ENCODE measurements at regions not wholly inside any gene's neighbourhood (a gene's known extent, or its start where the extent isn't known, plus 50 kb on each side); places are given as distances from the start of the nearest gene placed in this dataset.

DNA sequence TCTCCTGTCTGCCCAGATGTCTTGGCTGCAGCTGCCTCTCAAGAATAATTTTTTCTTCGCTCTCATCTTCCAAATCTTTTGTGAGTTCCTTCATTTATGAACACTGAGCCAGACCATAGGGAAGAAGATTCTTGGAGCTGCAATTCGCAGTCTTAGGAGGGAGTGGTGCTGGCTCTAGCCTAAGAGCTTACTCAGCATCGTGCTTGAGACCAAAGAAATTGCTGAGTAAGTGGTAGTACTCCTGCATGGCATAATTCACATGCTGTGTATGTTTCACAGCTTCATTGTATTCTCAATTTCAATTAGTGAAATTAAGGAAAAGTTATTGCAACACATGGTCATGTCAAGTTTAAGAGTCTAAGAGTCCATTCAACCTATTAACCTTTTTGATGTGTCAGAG is 771.7 kb downstream of the ADCYAP1 start:
- no peaks in the 10 kb centered on the region for H3K4me1 Mint-ChIP-seq (ENCODE audit: unreplicated experiment)
- no peaks in the 10 kb centered on the region for H3K36me3 Mint-ChIP-seq (ENCODE audit: low read depth, unreplicated experiment)
- no peak overlapping the region for H3K4me3 Mint-ChIP-seq (ENCODE audit: unreplicated experiment)
- H3K9me3 Mint-ChIP-seq (ENCODE audit: unreplicated experiment), result no peaks in the 10 kb centered on the region
- H3K27ac Mint-ChIP-seq (ENCODE audit: unreplicated experiment), result no peak overlapping the region
- no peak for DNase-seq (ENCODE audit: low spot score)
- no peaks in the 10 kb centered on the region for H3K27me3 Mint-ChIP-seq (ENCODE audit: unreplicated experiment)
- TF ChIP-seq, protein P1, sequence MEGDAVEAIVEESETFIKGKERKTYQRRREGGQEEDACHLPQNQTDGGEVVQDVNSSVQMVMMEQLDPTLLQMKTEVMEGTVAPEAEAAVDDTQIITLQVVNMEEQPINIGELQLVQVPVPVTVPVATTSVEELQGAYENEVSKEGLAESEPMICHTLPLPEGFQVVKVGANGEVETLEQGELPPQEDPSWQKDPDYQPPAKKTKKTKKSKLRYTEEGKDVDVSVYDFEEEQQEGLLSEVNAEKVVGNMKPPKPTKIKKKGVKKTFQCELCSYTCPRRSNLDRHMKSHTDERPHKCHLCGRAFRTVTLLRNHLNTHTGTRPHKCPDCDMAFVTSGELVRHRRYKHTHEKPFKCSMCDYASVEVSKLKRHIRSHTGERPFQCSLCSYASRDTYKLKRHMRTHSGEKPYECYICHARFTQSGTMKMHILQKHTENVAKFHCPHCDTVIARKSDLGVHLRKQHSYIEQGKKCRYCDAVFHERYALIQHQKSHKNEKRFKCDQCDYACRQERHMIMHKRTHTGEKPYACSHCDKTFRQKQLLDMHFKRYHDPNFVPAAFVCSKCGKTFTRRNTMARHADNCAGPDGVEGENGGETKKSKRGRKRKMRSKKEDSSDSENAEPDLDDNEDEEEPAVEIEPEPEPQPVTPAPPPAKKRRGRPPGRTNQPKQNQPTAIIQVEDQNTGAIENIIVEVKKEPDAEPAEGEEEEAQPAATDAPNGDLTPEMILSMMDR (IDR thresholded peaks at IDR 0.05; ENCODE audit: unreplicated experiment), result no peak

DNA sequence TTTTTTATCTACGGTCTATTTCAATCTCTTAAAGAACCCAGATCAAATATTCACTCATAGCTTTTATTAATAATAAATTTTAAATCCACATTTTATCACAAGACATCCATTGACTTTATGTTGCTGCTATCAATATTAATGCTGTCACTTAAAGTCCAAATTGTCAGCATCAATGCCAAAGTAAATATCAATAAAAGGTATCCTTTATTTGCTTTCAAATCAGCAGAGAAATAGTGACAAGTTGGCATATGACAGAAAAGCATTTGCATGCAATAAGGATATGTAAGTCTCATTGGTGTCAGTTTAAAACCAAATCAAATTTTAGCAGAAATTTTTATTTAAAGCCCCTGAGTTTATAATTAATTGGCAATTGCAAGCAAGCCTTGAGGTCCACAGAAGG is 775.4 kb downstream of the ADCYAP1 start:
- TF ChIP-seq, protein P1 (IDR thresholded peaks at IDR 0.05; ENCODE audit: unreplicated experiment), result no peak
- H3K9me3 Mint-ChIP-seq (ENCODE audit: unreplicated experiment), result no peaks in the 10 kb centered on the region
- no peak overlapping the region for H3K27ac Mint-ChIP-seq (ENCODE audit: unreplicated experiment)

DNA sequence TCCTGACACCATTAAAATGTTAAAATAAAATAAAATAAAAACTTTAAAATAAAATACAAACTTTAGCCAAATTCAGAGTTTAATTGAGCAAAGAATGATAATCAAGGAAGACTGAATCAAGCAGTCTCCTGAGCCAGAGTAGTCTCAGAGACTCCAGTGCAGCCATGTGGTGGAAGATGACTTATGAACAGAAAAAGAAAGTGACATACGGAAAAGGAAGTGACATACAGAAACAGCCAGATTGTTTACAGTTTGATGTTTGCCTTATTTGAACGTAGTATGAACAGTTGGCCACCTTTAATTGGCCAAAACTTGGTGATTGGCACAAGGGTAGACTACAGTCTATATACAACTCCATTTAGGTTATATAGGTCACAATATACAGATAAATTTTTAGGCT is 787.2 kb downstream of the ADCYAP1 start:
- Mint-ChIP-seq H3K4me1 (ENCODE audit: unreplicated experiment) (no peaks in the 10 kb centered on the region), H3K4me3 (ENCODE audit: unreplicated experiment) (no peak overlapping the region), H3K36me3 (ENCODE audit: low read depth, unreplicated experiment) (no peaks in the 10 kb centered on the region), H3K9me3 (ENCODE audit: unreplicated experiment) (no peaks in the 10 kb centered on the region), H3K27ac (ENCODE audit: unreplicated experiment) (no peak overlapping the region), H3K27me3 (ENCODE audit: unreplicated experiment) (peaks cover 2% of the 10 kb centered on the region)
- TF ChIP-seq, protein P1 (IDR thresholded peaks at IDR 0.05; ENCODE audit: unreplicated experiment), result no peak
- DNase-seq (ENCODE audit: low spot score), result no peak

More for the DNA sequence above, 775.4 kb downstream of the ADCYAP1 start:
- Mint-ChIP-seq H3K4me1 (ENCODE audit: unreplicated experiment) (no peaks in the 10 kb centered on the region), H3K27me3 (ENCODE audit: unreplicated experiment) (no peaks in the 10 kb centered on the region), H3K36me3 (ENCODE audit: low read depth, unreplicated experiment) (no peaks in the 10 kb centered on the region), H3K4me3 (ENCODE audit: unreplicated experiment) (no peak overlapping the region)
- no peak for DNase-seq (ENCODE audit: low spot score)

DNA sequence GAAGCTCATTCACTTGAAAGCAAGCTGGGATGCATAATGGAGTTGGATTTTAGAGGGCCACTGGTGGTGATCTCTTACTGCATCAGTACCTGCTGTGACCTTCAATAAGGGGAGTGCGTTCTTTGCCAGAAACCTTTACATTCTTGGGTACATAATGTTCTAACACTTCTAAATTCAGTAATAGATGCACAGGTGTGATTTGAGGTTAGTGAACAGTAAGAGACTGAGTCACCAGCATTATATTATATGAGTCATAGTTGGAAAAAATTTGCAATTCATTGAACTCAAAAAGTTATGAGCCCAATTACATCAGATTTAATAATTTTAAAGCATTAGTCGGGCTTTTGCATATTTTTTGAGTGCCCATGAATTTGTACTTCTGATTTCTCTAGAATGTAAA is 803.3 kb downstream of the ADCYAP1 start:
- no peak overlapping the region for H3K27ac Mint-ChIP-seq (ENCODE audit: unreplicated experiment)
- no peak overlapping the region for H3K4me3 Mint-ChIP-seq (ENCODE audit: unreplicated experiment)
- no peak for DNase-seq (ENCODE audit: low spot score)
- TF ChIP-seq, protein P1 (IDR thresholded peaks at IDR 0.05; ENCODE audit: unreplicated experiment), result no peak
- H3K4me1 Mint-ChIP-seq (ENCODE audit: unreplicated experiment), result no peaks in the 10 kb centered on the region
- no peaks in the 10 kb centered on the region for H3K9me3 Mint-ChIP-seq (ENCODE audit: unreplicated experiment)
- H3K36me3 Mint-ChIP-seq (ENCODE audit: low read depth, unreplicated experiment), result no peaks in the 10 kb centered on the region
- peaks cover 3% of the 10 kb centered on the region for H3K27me3 Mint-ChIP-seq (ENCODE audit: unreplicated experiment)

DNA sequence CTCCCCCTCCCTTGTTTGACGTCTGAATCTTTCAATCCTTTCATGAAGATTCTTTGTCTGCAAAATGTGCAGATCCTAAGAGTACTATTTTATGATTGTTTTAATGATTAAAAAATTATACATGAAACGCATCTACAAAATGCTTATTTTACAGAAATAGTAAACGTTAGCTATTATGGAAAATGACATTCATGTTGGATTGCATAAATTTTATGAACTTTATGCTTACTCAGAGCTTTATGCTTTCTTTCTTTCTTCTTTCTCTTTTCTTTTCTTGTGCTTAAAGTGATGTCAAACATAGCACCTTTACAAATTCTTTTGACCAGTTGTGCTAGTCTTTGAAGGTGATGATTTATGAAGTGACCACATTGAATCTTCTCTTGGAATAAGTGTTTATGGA is 805.4 kb downstream of the ADCYAP1 start:
- Mint-ChIP-seq H3K27ac (ENCODE audit: unreplicated experiment) (no peak overlapping the region), H3K4me1 (ENCODE audit: unreplicated experiment) (no peaks in the 10 kb centered on the region), H3K9me3 (ENCODE audit: unreplicated experiment) (no peaks in the 10 kb centered on the region), H3K36me3 (ENCODE audit: low read depth, unreplicated experiment) (no peaks in the 10 kb centered on the region), H3K4me3 (ENCODE audit: unreplicated experiment) (no peak overlapping the region), H3K27me3 (ENCODE audit: unreplicated experiment) (peaks cover 3% of the 10 kb centered on the region)
- TF ChIP-seq, protein P1 (IDR thresholded peaks at IDR 0.05; ENCODE audit: unreplicated experiment), result no peak
- DNase-seq (ENCODE audit: low spot score), result no peak
